CD4-positive, CD25-positive, alpha-beta regulatory T cell (primary cell): ENCODE measurements at regions not wholly inside any gene's neighbourhood (a gene's known extent, or its start where the extent isn't known, plus 50 kb on each side); places are given as distances from the start of the nearest gene placed in this dataset.

ENCODE experiments used
- ATAC-seq, 2 donors: fragments of 150-1000 bp; cut with Tn5 transposase; one replicate each; pipeline ENCODE4 v1.10.0; 2021; ENCODE audit warnings: low read depth in 2 of 2, moderate number of reproducible peaks in 2 of 2, moderate library complexity in 1 of 2
- DNase-seq, 3 donors: peaks; one replicate each; pipeline versions ENCODE4 v3.0.0 to v3.0.0-alpha.2; 2012 to 2022; ENCODE audit warnings: mixed read lengths in 1 of 3
- H3K27ac ChIP-seq: one replicate; pipeline ENCODE4 v1.7.0; 2013; ENCODE audit warnings: mild to moderate bottlenecking, low read length; ENCODE audit not compliant: insufficient read depth, poor library complexity, severe bottlenecking
- H3K27me3 ChIP-seq: one replicate; pipeline ENCODE4 v1.7.0; 2013; ENCODE audit warnings: low read length; ENCODE audit not compliant: control insufficient read depth, insufficient read depth
- H3K36me3 ChIP-seq: one replicate; pipeline ENCODE4 v1.7.0; 2013; ENCODE audit warnings: mild to moderate bottlenecking, low read length, moderate library complexity; ENCODE audit not compliant: control insufficient read depth, insufficient read depth
- H3K4me1 ChIP-seq: 2 replicates; pipeline ENCODE4 v1.7.0; 2013; ENCODE audit warnings: mild to moderate bottlenecking, low read length; ENCODE audit not compliant: insufficient read depth, control insufficient read depth, poor library complexity, severe bottlenecking
- H3K4me3 ChIP-seq: one replicate; pipeline ENCODE4 v1.7.0; 2013; ENCODE audit warnings: low read depth, mild to moderate bottlenecking, low read length, moderate library complexity
- H3K9me3 ChIP-seq, 2 experiments: 1 replicate in 1 of 2; 2 replicates in 1 of 2; pipeline ENCODE4 v1.7.0; 2013; ENCODE audit warnings: low read length in 2 of 2, mild to moderate bottlenecking in 1 of 2, moderate library complexity in 1 of 2; ENCODE audit not compliant: control insufficient read depth in 2 of 2
- H3K27ac Mint-ChIP-seq, 3 donors: one replicate each; pipeline ENCODE4 v1.8.0; 2020 to 2022; ENCODE audit warnings: mild to moderate bottlenecking in 3 of 3, mixed read lengths in 3 of 3, moderate library complexity in 2 of 3
- H3K27me3 Mint-ChIP-seq: one replicate; pipeline ENCODE4 v1.8.0; 2022; ENCODE audit warnings: mild to moderate bottlenecking, mixed read lengths
- H3K36me3 Mint-ChIP-seq: one replicate; pipeline ENCODE4 v1.8.0; 2020; ENCODE audit warnings: mixed read lengths
- H3K4me1 Mint-ChIP-seq, 4 donors: one replicate each; pipeline ENCODE4 v1.8.0; 2020 to 2022; ENCODE audit warnings: mixed read lengths in 4 of 4, mild to moderate bottlenecking in 1 of 4
- H3K4me3 Mint-ChIP-seq, 4 donors: one replicate each; pipeline ENCODE4 v1.8.0; 2020 to 2022; ENCODE audit warnings: mild to moderate bottlenecking in 4 of 4, mixed read lengths in 4 of 4, moderate library complexity in 3 of 4
- H3K9me3 Mint-ChIP-seq, 7 donors: one replicate each; pipeline ENCODE4 v1.8.0; 2020 to 2022; ENCODE audit warnings: mixed read lengths in 7 of 7, mild to moderate bottlenecking in 3 of 7, moderate library complexity in 2 of 7

GRCh38 chr6:101195588-101195987, 197.9 kb upstream of the GRIK2 start:
- Histone ChIP-seq H3K4me1 (no peaks in the 10 kb centered on the region), H3K27me3 (no peaks in the 10 kb centered on the region), H3K4me3 (no peak overlapping the region), H3K36me3 (no peaks in the 10 kb centered on the region), H3K27ac (no peak overlapping the region), H3K9me3 (no peaks in the 10 kb centered on the region)
- Mint-ChIP-seq H3K36me3 (no peaks in the 10 kb centered on the region), H3K27me3 (no peaks in the 10 kb centered on the region), H3K4me1 (no peaks in the 10 kb centered on the region), H3K9me3 (peaks cover 0 to 16% (median 0%) of the 10 kb centered on the region in 7 donors), H3K4me3 (no peak overlapping the region), H3K27ac (no peak overlapping the region)
- ATAC-seq (no peak), DNase-seq (no peak)

GRCh38 chr6:101199441-101199840, 194.1 kb upstream of the GRIK2 start:
- no peaks in the 10 kb centered on the region for H3K4me1 Mint-ChIP-seq
- no peak for ATAC-seq

GRCh38 chr6:101202867-101203374, 190.6 kb upstream of the GRIK2 start:
- Histone ChIP-seq H3K36me3 (no peaks in the 10 kb centered on the region), H3K4me1 (no peaks in the 10 kb centered on the region), H3K9me3 (no peaks in the 10 kb centered on the region), H3K4me3 (no peak overlapping the region), H3K27ac (no peak overlapping the region), H3K27me3 (no peaks in the 10 kb centered on the region)
- Mint-ChIP-seq H3K9me3 (peaks cover 0 to 3% (median 0%) of the 10 kb centered on the region in 7 donors), H3K27me3 (no peaks in the 10 kb centered on the region), H3K36me3 (no peaks in the 10 kb centered on the region), H3K4me3 (no peak overlapping the region), H3K4me1 (no peaks in the 10 kb centered on the region), H3K27ac (no peak overlapping the region)
- ATAC-seq: no peak
- no peak for DNase-seq

More at GRCh38 chr6:101199441-101199840, 194.1 kb upstream of the GRIK2 start:
- no peak overlapping the region for H3K27ac Mint-ChIP-seq
- no peaks in the 10 kb centered on the region for H3K4me1 ChIP-seq
- H3K9me3 Mint-ChIP-seq: peaks cover 0 to 9% (median 0%) of the 10 kb centered on the region in 7 donors
- H3K36me3 ChIP-seq: no peaks in the 10 kb centered on the region
- no peak for DNase-seq
- H3K27me3 Mint-ChIP-seq: no peaks in the 10 kb centered on the region
- H3K9me3 ChIP-seq: no peaks in the 10 kb centered on the region
- H3K36me3 Mint-ChIP-seq: no peaks in the 10 kb centered on the region
- H3K27ac ChIP-seq: no peak overlapping the region
- no peak overlapping the region for H3K4me3 Mint-ChIP-seq
- no peak overlapping the region for H3K4me3 ChIP-seq
- H3K27me3 ChIP-seq: no peaks in the 10 kb centered on the region

- Histone ChIP-seq H3K36me3 (no peaks in the 10 kb centered on the region), H3K27ac (no peak overlapping the region), H3K4me1 (no peaks in the 10 kb centered on the region), H3K9me3 (no peaks in the 10 kb centered on the region), H3K27me3 (no peaks in the 10 kb centered on the region), H3K4me3 (no peak overlapping the region)
- H3K27me3 Mint-ChIP-seq: no peaks in the 10 kb centered on the region
- H3K4me1 Mint-ChIP-seq: no peaks in the 10 kb centered on the region
- DNase-seq (no peak), ATAC-seq (no peak)
- no peak overlapping the region for H3K27ac Mint-ChIP-seq
- H3K4me3 Mint-ChIP-seq: no peak overlapping the region
- no peaks in the 10 kb centered on the region for H3K36me3 Mint-ChIP-seq
- H3K9me3 Mint-ChIP-seq: peaks cover 0 to 2% (median 0%) of the 10 kb centered on the region in 7 donors
These were observed 189.8 kb upstream of the GRIK2 start for GRCh38 chr6:101203664-101204063.

GRCh38 chr6:101208152-101208551, 185.4 kb upstream of the GRIK2 start:
- Histone ChIP-seq H3K27ac (no peak overlapping the region), H3K4me1 (no peaks in the 10 kb centered on the region), H3K27me3 (no peaks in the 10 kb centered on the region), H3K9me3 (no peaks in the 10 kb centered on the region), H3K4me3 (no peak overlapping the region), H3K36me3 (no peaks in the 10 kb centered on the region)
- Mint-ChIP-seq H3K9me3 (peaks cover 0 to 2% (median 0%) of the 10 kb centered on the region in 7 donors), H3K4me1 (no peaks in the 10 kb centered on the region), H3K36me3 (no peaks in the 10 kb centered on the region), H3K4me3 (no peak overlapping the region), H3K27me3 (no peaks in the 10 kb centered on the region), H3K27ac (no peak overlapping the region)
- ATAC-seq (no peak), DNase-seq (no peak)

- H3K4me1 Mint-ChIP-seq: no peaks in the 10 kb centered on the region
- Histone ChIP-seq H3K27ac (no peak overlapping the region), H3K27me3 (no peaks in the 10 kb centered on the region), H3K4me3 (no peak overlapping the region), H3K4me1 (no peaks in the 10 kb centered on the region), H3K9me3 (no peaks in the 10 kb centered on the region), H3K36me3 (no peaks in the 10 kb centered on the region)
- peaks cover 0 to 4% (median 0%) of the 10 kb centered on the region in 7 donors for H3K9me3 Mint-ChIP-seq
- no peak for ATAC-seq
- no peak for DNase-seq
- H3K27me3 Mint-ChIP-seq: no peaks in the 10 kb centered on the region
- no peak overlapping the region for H3K27ac Mint-ChIP-seq
- no peak overlapping the region for H3K4me3 Mint-ChIP-seq
- no peaks in the 10 kb centered on the region for H3K36me3 Mint-ChIP-seq
These were observed 180.9 kb upstream of the GRIK2 start for GRCh38 chr6:101212640-101213039.

- H3K27ac Mint-ChIP-seq: no peak overlapping the region
- H3K27me3 Mint-ChIP-seq: no peaks in the 10 kb centered on the region
- peaks cover 0 to 6% (median 3%) of the 10 kb centered on the region in 7 donors for H3K9me3 Mint-ChIP-seq
- no peaks in the 10 kb centered on the region for H3K36me3 Mint-ChIP-seq
- Histone ChIP-seq H3K9me3 (peaks cover 0 to 2% of the 10 kb centered on the region in 2 experiments), H3K27ac (no peak overlapping the region), H3K36me3 (no peaks in the 10 kb centered on the region), H3K4me1 (no peaks in the 10 kb centered on the region), H3K4me3 (no peak overlapping the region), H3K27me3 (no peaks in the 10 kb centered on the region)
- ATAC-seq: no peak
- H3K4me3 Mint-ChIP-seq: no peak overlapping the region
- H3K4me1 Mint-ChIP-seq: no peaks in the 10 kb centered on the region
- DNase-seq: no peak
These were observed 171.5 kb upstream of the GRIK2 start for GRCh38 chr6:101222007-101222406.

GRCh38 chr6:101224751-101225150, 168.8 kb upstream of the GRIK2 start:
- no peaks in the 10 kb centered on the region for H3K27me3 Mint-ChIP-seq
- Histone ChIP-seq H3K27me3 (no peaks in the 10 kb centered on the region), H3K27ac (no peak overlapping the region), H3K4me3 (no peak overlapping the region), H3K36me3 (no peaks in the 10 kb centered on the region), H3K9me3 (peaks cover 0 to 2% of the 10 kb centered on the region in 2 experiments), H3K4me1 (no peaks in the 10 kb centered on the region)
- no peaks in the 10 kb centered on the region for H3K36me3 Mint-ChIP-seq
- DNase-seq (no peak), ATAC-seq (no peak)
- H3K4me3 Mint-ChIP-seq: no peak overlapping the region
- H3K9me3 Mint-ChIP-seq: peaks cover 0 to 6% (median 1%) of the 10 kb centered on the region in 7 donors
- H3K27ac Mint-ChIP-seq: no peak overlapping the region
- H3K4me1 Mint-ChIP-seq: no peaks in the 10 kb centered on the region
